GM19239 (cell line): ENCODE measurements at regions not wholly inside any gene's neighbourhood (a gene's known extent, or its start where the extent isn't known, plus 50 kb on each side); places are given as distances from the start of the nearest gene placed in this dataset.

Experiments used
- DNase-seq: peaks from one replicate; pipeline ENCODE4 v3.0.0; 2011; ENCODE audit warnings: low spot score; ENCODE audit not compliant: insufficient read length
- FAIRE-seq: peaks from 2 replicates; lab custom pipeline; 2011; peaks lifted over from hg19 to GRCh38; lab: Jason Lieb, UNC

GRCh38 chrY:10032516-10033140, 504.9 kb downstream of the TSPY10 start:
- no peak for FAIRE-seq
- no peak for DNase-seq

- no peak for DNase-seq
- no peak for FAIRE-seq
Observed at GRCh38 chrY:10035136-10035535, 507.5 kb downstream of the TSPY10 start.

- no peak for DNase-seq
- FAIRE-seq = peak; percentile 61
Observed at GRCh38 chrY:10037856-10038255, 510.2 kb downstream of the TSPY10 start.
